HEK293T (cell line): ENCODE measurements at regions not wholly inside any gene's neighbourhood (a gene's known extent, or its start where the extent isn't known, plus 50 kb on each side); places are given as distances from the start of the nearest gene placed in this dataset.

ENCODE experiments used
- CTCF ChIA-PET: fragments of 350-600 bp; formaldehyde crosslinking; extraction: SDS; loops from one replicate; lab custom pipeline; 2021; ENCODE audit warnings: antibody characterized with exemption, inconsistent platforms; lab: Yijun Ruan, JAX
- POLR2A ChIA-PET: fragments of 350-600 bp; formaldehyde crosslinking; extraction: SDS; loops from one replicate; lab custom pipeline; 2020; ENCODE audit warnings: antibody characterized with exemption, inconsistent platforms; lab: Yijun Ruan, JAX
- DNase-seq: peaks from one replicate; pipeline ENCODE4 v3.0.0; 2012; ENCODE audit warnings: mixed read lengths; ENCODE audit errors: extremely low spot score
- ARNT ChIP-seq: fragments of 450-650 bp; IDR thresholded peaks from 2 replicates; pipeline ENCODE4 v1.6.1; 2017; ENCODE audit warnings: mild to moderate bottlenecking
- BHLHE40 ChIP-seq: fragments of 450-650 bp; IDR thresholded peaks from 2 replicates; pipeline ENCODE4 v1.6.1; 2016; ENCODE audit warnings: mild to moderate bottlenecking, moderate library complexity, borderline replicate concordance
- CTBP1 ChIP-seq: fragments of 450-650 bp; IDR thresholded peaks from 2 replicates; pipeline ENCODE4 v1.6.1; 2016; ENCODE audit warnings: borderline replicate concordance
- ELF4 ChIP-seq: fragments of 450-650 bp; IDR thresholded peaks from 2 replicates; pipeline ENCODE4 v1.6.1; 2017; ENCODE audit warnings: antibody characterized with exemption
- FOXA1 ChIP-seq: fragments of 450-650 bp; IDR thresholded peaks from 2 replicates; pipeline ENCODE4 v1.6.1; 2016; ENCODE audit warnings: mild to moderate bottlenecking
- FOXK2 ChIP-seq: fragments of 450-650 bp; IDR thresholded peaks from 2 replicates; pipeline ENCODE4 v1.6.1; 2016; ENCODE audit warnings: mild to moderate bottlenecking
- FOXM1 ChIP-seq: fragments of 450-650 bp; IDR thresholded peaks from 2 replicates; pipeline ENCODE4 v1.6.1; 2017; ENCODE audit warnings: mild to moderate bottlenecking, borderline replicate concordance
- HDGF ChIP-seq: fragments of 450-650 bp; IDR thresholded peaks from 2 replicates; pipeline ENCODE4 v1.6.1; 2017; ENCODE audit warnings: antibody characterized with exemption, borderline replicate concordance
- L3MBTL2 ChIP-seq: fragments of 450-650 bp; conservative IDR thresholded peaks from 2 replicates; pipeline ENCODE4 v1.6.1; 2016; ENCODE audit warnings: mild to moderate bottlenecking
- LEF1 ChIP-seq: fragments of 450-650 bp; IDR thresholded peaks from 2 replicates; pipeline ENCODE4 v1.6.1; 2017; ENCODE audit warnings: mild to moderate bottlenecking, borderline replicate concordance
- NFRKB ChIP-seq: fragments of 450-650 bp; IDR thresholded peaks from 2 replicates; pipeline ENCODE4 v1.6.1; 2016; ENCODE audit warnings: mild to moderate bottlenecking, moderate library complexity
- PKNOX1 ChIP-seq: fragments of 450-650 bp; IDR thresholded peaks from 2 replicates; pipeline ENCODE4 v1.6.1; 2016
- SP1 ChIP-seq: fragments of 450-650 bp; IDR thresholded peaks from 2 replicates; pipeline ENCODE4 v1.6.1; 2017
- SUZ12 ChIP-seq: fragments of 450-650 bp; IDR thresholded peaks from 2 replicates; pipeline ENCODE4 v1.6.1; 2016; ENCODE audit warnings: mild to moderate bottlenecking
- TARDBP ChIP-seq: fragments of 450-650 bp; IDR thresholded peaks from 2 replicates; pipeline ENCODE4 v1.6.1; 2016
- ZNF384 ChIP-seq: fragments of 450-650 bp; IDR thresholded peaks from 2 replicates; pipeline ENCODE4 v1.6.1; 2016

GRCh38 chr16:50957056-50957455 lies 194.0 kb downstream of the SALL1 start:
- CTCF ChIA-PET: no interaction called here
- TF ChIP-seq L3MBTL2: no peak
- no peak for TF ChIP-seq ELF4
- no peak for TF ChIP-seq NFRKB
- TF ChIP-seq ZNF384: no peak
- no peak for DNase-seq
- POLR2A ChIA-PET: no interaction called here

GRCh38 chr16:50956637-50957036 lies 194.4 kb downstream of the SALL1 start:
- ChIA-PET CTCF (no interaction called here), POLR2A (no interaction called here)
- TF ChIP-seq SP1 (no peak), ELF4 (no peak), NFRKB (no peak), FOXM1 (no peak), FOXK2 (no peak), L3MBTL2 (no peak), PKNOX1 (no peak), ARNT (no peak), TARDBP (no peak), ZNF384 (no peak), FOXA1 (no peak), SUZ12 (no peak), CTBP1 (no peak), HDGF (no peak), LEF1 (no peak), BHLHE40 (no peak)
- DNase-seq: no peak

GRCh38 chr16:50955311-50955710 lies 195.8 kb downstream of the SALL1 start:
- ChIA-PET CTCF (no interaction called here), POLR2A (no interaction called here)
- no peak for DNase-seq
- no peak for TF ChIP-seq FOXM1
- TF ChIP-seq HDGF: no peak
- TF ChIP-seq ELF4: no peak
- no peak for TF ChIP-seq SUZ12
- no peak for TF ChIP-seq TARDBP
- TF ChIP-seq BHLHE40: no peak
- TF ChIP-seq FOXA1: no peak
- TF ChIP-seq NFRKB: no peak
- TF ChIP-seq SP1: no peak
- no peak for TF ChIP-seq PKNOX1
- TF ChIP-seq CTBP1: no peak
- no peak for TF ChIP-seq L3MBTL2

- ChIA-PET CTCF (no interaction called here), POLR2A (no interaction called here)
- DNase-seq: no peak
- TF ChIP-seq SUZ12 (no peak), FOXA1 (no peak), HDGF (no peak), SP1 (no peak), FOXK2 (no peak), FOXM1 (no peak), NFRKB (no peak), TARDBP (no peak), BHLHE40 (no peak), LEF1 (no peak), ARNT (no peak)
Measured at GRCh38 chr16:50954469-50954868, 196.6 kb downstream of the SALL1 start.

GRCh38 chr16:50953290-50953689 lies 197.8 kb downstream of the SALL1 start:
- CTCF ChIA-PET: no interaction called here
- POLR2A ChIA-PET: no interaction called here
- no peak for TF ChIP-seq ZNF384
- no peak for TF ChIP-seq ARNT
- TF ChIP-seq FOXK2: no peak
- TF ChIP-seq SUZ12: no peak
- no peak for TF ChIP-seq LEF1
- no peak for TF ChIP-seq NFRKB
- TF ChIP-seq L3MBTL2: no peak
- TF ChIP-seq PKNOX1: no peak
- TF ChIP-seq HDGF: no peak
- TF ChIP-seq FOXM1: no peak
- no peak for TF ChIP-seq TARDBP
- no peak for TF ChIP-seq BHLHE40
- TF ChIP-seq FOXA1: no peak
- TF ChIP-seq CTBP1: no peak
- no peak for TF ChIP-seq ELF4
- no peak for TF ChIP-seq SP1
- no peak for DNase-seq

- TF ChIP-seq SP1 (no peak), HDGF (no peak)
- ChIA-PET POLR2A (no interaction called here), CTCF (no interaction called here)
- DNase-seq: no peak
Measured at GRCh38 chr16:50950955-50951354, 200.1 kb downstream of the SALL1 start.
